ENCODE measurements at regions not wholly inside any gene's neighbourhood (a gene's known extent, or its start where the extent isn't known, plus 50 kb on each side); places are given as distances from the start of the nearest gene placed in this dataset.
"Not testable (repeated sequence)": the region's sequence is repeated elsewhere in the genome, so short reads cannot be mapped to it uniquely, and the experiment has no call there.

GRCh38 chr6:15132854-15133670, 112.8 kb upstream of the JARID2 start:
- no peak for DNase-seq

GRCh38 chr6:15137086-15137485, 108.8 kb upstream of the JARID2 start:
- DNase-seq: no peak

GRCh38 chr6:15143086-15143485, 102.8 kb upstream of the JARID2 start:
- DNase-seq: no peak

DNA sequence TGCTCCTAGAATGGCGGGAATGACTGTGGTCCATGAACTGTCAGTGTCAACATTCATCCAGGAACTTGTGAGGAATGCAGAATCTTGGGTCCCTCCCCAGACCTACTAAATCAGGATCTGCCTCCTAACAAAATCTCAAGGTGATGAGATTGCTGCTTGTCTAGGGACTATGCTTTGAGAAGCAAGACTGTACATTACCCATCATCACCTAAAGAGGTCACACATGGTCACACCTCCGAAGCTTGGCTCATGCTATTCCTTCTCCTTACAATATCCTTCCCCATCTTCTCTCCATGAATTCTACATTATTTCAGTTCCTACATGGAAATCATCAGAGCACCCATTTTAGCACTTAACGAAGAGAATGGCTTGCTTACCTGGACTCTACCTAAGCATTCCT, 102.3 kb upstream of the JARID2 start:
- DNase-seq: no peak

DNA sequence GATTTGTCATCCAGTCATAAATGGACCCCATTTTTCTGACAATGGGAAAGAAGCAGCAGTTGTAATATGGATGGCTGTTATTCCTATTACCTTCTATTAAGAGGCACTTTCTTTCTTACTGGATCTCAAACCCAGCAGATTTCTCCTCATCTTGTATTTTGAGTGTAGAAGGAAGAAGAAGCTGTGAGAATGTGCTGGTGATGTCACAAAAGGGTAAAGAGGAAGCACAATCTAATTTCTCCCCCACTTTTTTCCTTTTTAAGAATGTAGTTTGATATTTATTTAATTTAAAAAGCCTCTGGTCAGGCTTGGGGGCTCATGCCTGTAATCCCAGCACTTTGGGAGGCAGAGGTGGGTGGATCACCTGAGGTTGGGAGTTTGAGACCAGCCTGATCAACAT, 100.0 kb upstream of the JARID2 start:
- no peak for DNase-seq

DNA sequence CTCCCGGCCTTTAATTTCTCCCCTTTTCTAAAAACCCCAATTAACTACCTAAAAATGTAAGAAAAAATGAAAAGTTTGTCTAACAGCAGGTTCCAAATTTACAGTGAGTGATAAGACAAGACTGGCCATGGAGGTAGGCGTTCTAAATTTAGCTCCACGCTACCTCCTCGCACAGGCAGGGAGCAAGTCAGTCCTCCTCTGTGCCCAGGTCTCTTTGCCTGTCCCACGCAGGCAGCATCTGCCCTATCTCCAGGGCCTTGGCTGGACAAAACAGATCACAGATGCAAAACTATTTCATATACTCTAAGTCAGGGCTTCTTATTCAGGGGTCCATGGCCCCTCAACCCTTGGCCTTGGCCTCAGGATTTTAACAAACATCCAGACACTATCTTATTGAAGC, 98.0 kb upstream of the JARID2 start:
- no peak for DNase-seq

GRCh38 chr6:15148356-15148946, 97.4 kb upstream of the JARID2 start:
- no peak for DNase-seq

DNA sequence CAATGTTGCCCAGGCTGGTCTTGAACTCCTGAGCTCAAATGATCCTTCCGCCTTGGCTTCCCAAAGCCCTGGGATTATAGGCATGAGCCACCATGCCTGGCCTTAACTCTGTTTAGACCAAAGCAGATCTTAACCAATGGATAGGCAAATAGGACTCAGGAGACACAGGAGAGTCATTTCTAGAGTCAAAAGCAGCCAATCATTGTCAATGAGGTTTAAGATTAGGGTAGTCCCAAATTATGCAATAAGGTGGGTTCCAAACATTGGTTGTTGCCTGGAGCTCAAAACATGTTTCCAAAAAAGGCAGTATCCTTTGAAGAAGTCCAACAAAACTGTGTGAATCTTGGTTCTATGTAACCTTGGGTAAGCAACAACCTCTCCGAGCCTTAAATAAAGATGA, 95.7 kb upstream of the JARID2 start:
- no peak for DNase-seq

GRCh38 chr6:15152700-15153099, 93.2 kb upstream of the JARID2 start:
- DNase-seq: no peak

DNA sequence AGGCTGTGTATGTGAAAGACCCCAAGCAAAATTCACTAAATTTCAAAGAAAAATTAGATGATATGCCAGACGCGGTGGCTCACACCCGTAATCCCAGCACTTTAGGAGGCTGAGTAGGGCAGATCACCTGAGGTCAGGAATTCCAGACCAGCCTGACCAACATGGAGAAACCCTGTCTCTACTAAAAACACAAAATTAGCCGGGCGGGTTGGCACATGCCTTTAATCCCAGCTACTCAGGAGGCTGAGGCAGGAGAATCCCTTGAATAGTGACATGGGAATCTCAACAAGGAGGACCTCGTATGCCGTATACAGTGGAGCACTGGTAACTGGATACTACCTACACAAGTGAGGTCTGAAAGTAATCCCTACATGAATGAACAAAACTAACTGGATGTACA, 92.7 kb upstream of the JARID2 start:
- no peak for DNase-seq

DNA sequence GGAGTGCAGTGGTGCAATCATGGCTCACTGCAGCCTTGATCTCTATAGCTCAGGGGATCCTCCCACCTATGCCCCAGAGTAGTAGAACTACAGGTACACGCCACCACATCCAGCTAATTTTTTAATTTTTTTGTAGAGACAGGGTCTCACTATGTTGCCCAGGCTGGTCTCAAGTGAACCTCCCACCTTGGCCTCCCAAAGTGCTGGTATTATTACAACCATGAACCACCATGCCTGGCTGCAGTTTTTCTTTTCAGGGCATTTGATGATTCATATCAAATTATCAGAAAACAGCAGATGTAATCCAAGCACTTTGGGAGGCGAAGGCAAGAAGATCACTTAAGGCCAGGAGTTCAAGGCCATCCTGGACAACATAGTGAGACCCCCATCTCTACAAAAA, 88.4 kb upstream of the JARID2 start:
- DNase-seq: no peak

- DNase-seq: no peak
These were observed 86.8 kb upstream of the JARID2 start for GRCh38 chr6:15158821-15159619.

- DNase-seq: no peak
These were observed 85.1 kb upstream of the JARID2 start for GRCh38 chr6:15160812-15161211.

GRCh38 chr6:15164855-15165254, 81.0 kb upstream of the JARID2 start:
- not testable (repeated sequence) for DNase-seq

DNA sequence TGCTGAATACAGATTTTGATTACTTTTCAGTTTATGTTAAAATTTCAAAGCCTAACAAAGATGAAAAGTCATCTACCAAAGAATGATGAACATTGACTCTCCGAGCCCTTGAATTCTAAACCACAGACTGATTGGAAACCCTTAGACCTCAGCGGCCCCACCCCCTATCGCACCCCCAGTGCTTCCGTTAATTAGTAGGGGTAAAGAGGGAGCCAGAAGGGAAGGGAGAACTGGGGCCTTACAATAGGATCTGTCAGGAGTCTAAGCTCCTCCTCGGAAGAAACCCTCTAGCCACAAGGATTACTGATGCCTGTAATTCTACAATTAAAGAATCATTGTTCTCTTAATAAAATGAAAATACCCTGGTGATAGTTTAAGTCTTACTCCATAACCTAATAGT, 79.7 kb upstream of the JARID2 start:
- DNase-seq: no peak

DNA sequence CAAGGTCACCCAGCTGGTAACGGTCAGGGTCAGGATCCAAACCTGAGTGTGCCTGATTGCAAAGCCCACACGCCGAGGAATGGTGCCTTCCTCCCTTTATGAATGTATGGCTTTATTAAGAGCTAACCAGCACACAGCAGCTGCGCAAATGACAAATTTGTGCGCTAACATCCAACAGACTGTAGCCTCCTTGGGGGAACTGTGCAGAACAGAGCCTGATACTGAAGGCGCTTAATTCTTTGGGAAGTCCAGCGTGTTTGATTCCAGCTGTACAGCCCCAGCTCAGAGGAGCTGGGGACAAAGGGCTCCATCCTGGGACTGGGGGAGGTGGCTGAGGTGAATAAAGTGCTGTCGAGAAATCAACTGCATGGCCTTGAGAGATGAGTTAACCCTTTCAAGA, 75.7 kb upstream of the JARID2 start:
- no peak for DNase-seq

DNA sequence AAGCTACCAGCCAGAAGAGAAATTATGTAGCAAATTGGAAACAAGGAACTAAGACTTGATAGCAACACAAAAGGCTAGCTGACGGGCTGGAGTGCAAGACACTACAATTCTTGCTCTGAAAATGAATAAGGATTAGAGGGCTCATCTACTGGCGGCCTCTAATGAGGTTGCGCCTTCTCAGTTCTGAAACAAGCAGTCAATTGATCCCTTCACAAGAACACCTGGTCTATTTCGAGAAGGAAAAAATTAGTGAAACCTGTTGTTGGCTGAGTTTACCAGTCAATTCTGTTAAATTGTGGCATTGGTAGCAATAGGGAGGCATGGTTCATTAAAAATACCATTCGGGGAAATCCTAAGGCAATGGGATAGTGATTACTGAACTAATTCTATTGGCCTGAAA, 74.8 kb upstream of the JARID2 start:
- no peak for DNase-seq

DNA sequence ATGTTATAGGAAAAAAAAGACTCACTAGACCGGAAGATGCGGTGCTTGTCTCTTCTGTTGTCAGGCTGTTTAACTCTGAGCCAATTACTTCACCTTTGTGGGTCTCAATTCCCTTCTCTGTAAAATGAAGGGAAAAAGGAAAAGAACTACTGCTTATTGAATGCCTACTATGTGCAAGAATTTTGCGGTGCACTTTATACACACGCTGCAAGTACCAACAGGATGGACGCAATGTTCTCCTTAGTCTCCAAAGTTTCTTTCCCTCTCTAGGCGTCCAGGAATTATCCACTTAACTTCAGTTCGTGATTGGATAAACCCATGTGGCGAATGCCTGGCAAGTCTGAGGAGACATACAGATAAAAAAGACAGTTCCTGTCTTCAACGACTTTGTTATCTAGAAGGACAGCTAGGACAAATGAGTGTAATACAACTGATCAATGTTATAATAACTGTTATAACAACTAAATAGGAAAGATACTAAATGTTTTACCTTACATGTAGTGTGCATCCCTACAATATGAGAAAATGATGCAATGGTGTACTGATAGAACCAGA, 69.0 kb upstream of the JARID2 start:
- no peak for DNase-seq

DNA sequence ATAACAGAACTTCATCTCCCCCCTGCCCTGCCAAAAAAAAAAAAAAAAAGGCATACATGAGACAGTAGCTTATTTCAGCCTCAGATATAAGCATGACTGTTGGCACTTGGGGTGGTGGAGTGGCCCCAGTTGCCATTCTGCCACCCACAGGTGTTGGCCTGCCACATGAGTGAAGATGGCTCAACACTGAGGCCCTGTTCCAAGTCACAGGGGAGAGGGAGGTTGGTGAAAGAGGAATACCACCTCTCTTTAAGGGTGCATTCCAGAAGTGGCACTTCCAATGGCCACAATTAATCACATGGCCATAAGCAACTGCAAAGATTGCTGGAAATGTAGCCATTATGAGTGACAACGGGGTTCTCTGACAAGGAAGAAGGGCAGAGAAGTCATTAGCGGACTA, 61.9 kb upstream of the JARID2 start:
- peak; percentile 55 to 66 for DNase-seq

GRCh38 chr6:15184441-15184861, 61.4 kb upstream of the JARID2 start:
- DNase-seq: peak; percentile 49

GRCh38 chr6:15185111-15185510, 60.8 kb upstream of the JARID2 start:
- DNase-seq: not testable (repeated sequence)

DNA sequence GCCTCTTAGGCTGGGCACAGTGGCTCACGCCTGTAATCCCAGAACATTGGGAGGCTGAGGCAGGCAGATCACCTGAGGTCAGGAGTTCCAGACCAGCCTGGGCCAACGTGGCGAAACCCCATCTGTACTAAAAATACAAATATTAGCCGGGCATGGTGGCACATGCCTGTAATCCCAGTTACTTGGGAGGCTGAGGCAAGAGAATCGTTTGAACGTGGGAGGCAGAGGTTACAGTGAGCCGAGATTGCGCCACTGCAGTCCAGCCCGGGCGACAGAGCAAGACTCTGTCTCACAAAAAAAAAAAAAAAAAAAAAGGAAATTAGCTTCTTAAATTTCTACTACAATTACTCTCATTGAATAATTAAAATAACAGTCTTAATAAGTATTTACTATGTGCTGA, 52.4 kb upstream of the JARID2 start:
- DNase-seq: not testable (repeated sequence)

GRCh38 chr6:15194453-15194852, 51.4 kb upstream of the JARID2 start:
- no peak for DNase-seq

Data from activated T-cell treated with anti-CD3 and anti-CD28 coated beads, Interleukin-2, amount 50 U/mL, for 48 hours (primary cell).